ENCODE measurements at regions not wholly inside any gene's neighbourhood (a gene's known extent, or its start where the extent isn't known, plus 50 kb on each side); places are given as distances from the start of the nearest gene placed in this dataset.

GRCh38 chr13:109529964-109530363, 256.4 kb downstream of the IRS2 start:
- WGBS (ENCODE audit: insufficient coverage) = 73% methylated on average over 2 of the region's 5 CpGs
- H3K27ac ChIP-seq (ENCODE audit: low read depth in 1 of 2, low read length in 2 of 2) = no peak overlapping the region
- H3K36me3 Mint-ChIP-seq = no peaks in the 10 kb centered on the region
- H3K36me3 ChIP-seq (replicated peaks in 1 of 2; ENCODE audit: control insufficient read depth in 1 of 2, insufficient read depth in 2 of 2, low read length in 2 of 2) = no peaks in the 10 kb centered on the region
- H2AFZ ChIP-seq (ENCODE audit: insufficient read depth, low read depth, low read length, poor library complexity, severe bottlenecking) = no peak overlapping the region
- H3K9me3 Mint-ChIP-seq = peaks cover 3 to 12% (median 8%) of the 10 kb centered on the region in 7 donors
- peaks cover 4% of the 10 kb centered on the region for H3K4me1 Mint-ChIP-seq
- H3K9me3 ChIP-seq (replicated peaks in 1 of 2; ENCODE audit: control insufficient read depth in 1 of 2, insufficient read depth in 1 of 2, low read length in 2 of 2) = peaks cover 0 to 3% of the 10 kb centered on the region in 2 donors
- DNase-seq = no peak
- no peaks in the 10 kb centered on the region for H3K4me1 ChIP-seq (ENCODE audit: control insufficient read depth in 1 of 2, insufficient read depth in 2 of 2, low read length in 2 of 2)
- intact Hi-C loops (cut with micrococcal nuclease) = no loop called here
- no peaks in the 10 kb centered on the region for H3K79me2 ChIP-seq (ENCODE audit: insufficient read depth, low read length)
- H4K20me1 ChIP-seq (ENCODE audit: insufficient read depth, low read length) = no peaks in the 10 kb centered on the region
- H3K27me3 Mint-ChIP-seq (ENCODE audit: low read depth in 3 of 3) = peaks cover 6 to 8% (median 8%) of the 10 kb centered on the region in 3 donors
- H3K27ac Mint-ChIP-seq = no peak overlapping the region
- H3K9ac ChIP-seq (ENCODE audit: insufficient read depth, low read length, poor library complexity, severe bottlenecking) = no peak overlapping the region
- no peak overlapping the region for H3K4me3 ChIP-seq (replicated peaks in 1 of 3; ENCODE audit: low read depth in 2 of 3, low read length in 3 of 3)
- H3K27me3 ChIP-seq (ENCODE audit: control insufficient read depth in 2 of 2, insufficient read depth in 2 of 2, low read length in 2 of 2) = peaks cover 2 to 3% of the 10 kb centered on the region in 2 donors
- H3K4me2 ChIP-seq (replicated peaks; ENCODE audit: extremely low read depth, low read length, poor library complexity, severe bottlenecking) = no peak overlapping the region
- no peak overlapping the region for H3K4me3 Mint-ChIP-seq
- TF ChIP-seq CTCF (IDR thresholded peaks at IDR 0.05) = no peak

GRCh38 chr13:109521719-109522118, 264.7 kb downstream of the IRS2 start:
- Mint-ChIP-seq H3K9me3 (peaks cover 0 to 4% (median 0%) of the 10 kb centered on the region in 7 donors), H3K27me3 (ENCODE audit: low read depth in 3 of 3) (peaks cover 5 to 11% (median 10%) of the 10 kb centered on the region in 3 donors), H3K36me3 (no peaks in the 10 kb centered on the region), H3K4me3 (no peak overlapping the region), H3K4me1 (no peaks in the 10 kb centered on the region), H3K27ac (peak overlapping the region in 1 of 7 donors; percentile 54)
- no peak overlapping the region for H2AFZ ChIP-seq (ENCODE audit: insufficient read depth, low read depth, low read length, poor library complexity, severe bottlenecking)
- no peaks in the 10 kb centered on the region for H3K36me3 ChIP-seq (replicated peaks in 1 of 2; ENCODE audit: control insufficient read depth in 1 of 2, insufficient read depth in 2 of 2, low read length in 2 of 2)
- no peak overlapping the region for H3K4me3 ChIP-seq (replicated peaks in 1 of 3; ENCODE audit: low read depth in 2 of 3, low read length in 3 of 3)
- H3K79me2 ChIP-seq (ENCODE audit: insufficient read depth, low read length) = no peaks in the 10 kb centered on the region
- H3K9ac ChIP-seq (ENCODE audit: insufficient read depth, low read length, poor library complexity, severe bottlenecking) = no peak overlapping the region
- H3K9me3 ChIP-seq (replicated peaks in 1 of 2; ENCODE audit: control insufficient read depth in 1 of 2, insufficient read depth in 1 of 2, low read length in 2 of 2) = no peaks in the 10 kb centered on the region
- no peaks in the 10 kb centered on the region for H4K20me1 ChIP-seq (ENCODE audit: insufficient read depth, low read length)
- 96% methylated on average over 18 of the region's 21 CpGs for WGBS (ENCODE audit: insufficient coverage)
- H3K27ac ChIP-seq (ENCODE audit: low read depth in 1 of 2, low read length in 2 of 2) = no peak overlapping the region
- no peak for DNase-seq
- no peak for TF ChIP-seq CTCF (IDR thresholded peaks at IDR 0.05)
- no peak overlapping the region for H3K4me2 ChIP-seq (replicated peaks; ENCODE audit: extremely low read depth, low read length, poor library complexity, severe bottlenecking)
- no peaks in the 10 kb centered on the region for H3K4me1 ChIP-seq (ENCODE audit: control insufficient read depth in 1 of 2, insufficient read depth in 2 of 2, low read length in 2 of 2)
- peaks cover 0 to 3% of the 10 kb centered on the region in 2 donors for H3K27me3 ChIP-seq (ENCODE audit: control insufficient read depth in 2 of 2, insufficient read depth in 2 of 2, low read length in 2 of 2)
- intact Hi-C loops (cut with micrococcal nuclease) = no loop called here

All from CD14-positive monocyte (primary cell).